Lung (tissue), 11 donors: ENCODE measurements at regions not wholly inside any gene's neighbourhood (a gene's known extent, or its start where the extent isn't known, plus 50 kb on each side); places are given as distances from the start of the nearest gene placed in this dataset.
"Not testable (repeated sequence)": the region's sequence is repeated elsewhere in the genome, so short reads cannot be mapped to it uniquely, and the experiment has no call there.

ENCODE experiments used
- ATAC-seq: fragments of 200-7000 bp; cut with Tn5 transposase; one replicate; pipeline ENCODE4 v1.9.1; 2020; ENCODE audit warnings: moderate number of reproducible peaks; ENCODE audit not compliant: insufficient read depth, low FRiP score
- DNase-seq, 3 donors: peaks; one replicate each; pipeline ENCODE4 v3.0.0-alpha.2; 2013 to 2017
- H3K27ac ChIP-seq, 2 donors: one replicate each; pipeline ENCODE4 v1.5.1; 2013; ENCODE audit warnings: mild to moderate bottlenecking in 2 of 2, moderate library complexity in 2 of 2, control low read depth in 1 of 2, inconsistent platforms in 1 of 2, low read depth in 1 of 2, low read length in 1 of 2
- H3K27me3 ChIP-seq, 3 donors: one replicate each; pipeline ENCODE4 v1.5.1; 2013; ENCODE audit warnings: low read length in 2 of 3; ENCODE audit not compliant: control insufficient read depth in 3 of 3, insufficient read depth in 3 of 3
- H3K36me3 ChIP-seq, 4 donors: one replicate each; pipeline ENCODE4 v1.5.1; 2013; ENCODE audit warnings: low read length in 4 of 4, mild to moderate bottlenecking in 1 of 4, moderate library complexity in 1 of 4; ENCODE audit not compliant: control insufficient read depth in 4 of 4, insufficient read depth in 4 of 4
- H3K4me1 ChIP-seq, 5 donors: one replicate each; pipeline ENCODE4 v1.5.1; 2013; ENCODE audit warnings: low read length in 5 of 5, mild to moderate bottlenecking in 2 of 5, moderate library complexity in 1 of 5; ENCODE audit not compliant: control insufficient read depth in 5 of 5, insufficient read depth in 5 of 5
- H3K4me3 ChIP-seq: one replicate; pipeline ENCODE4 v1.5.1; 2013; ENCODE audit warnings: mild to moderate bottlenecking, control low read depth, moderate library complexity
- H3K9ac ChIP-seq, 2 donors: one replicate each; pipeline ENCODE4 v1.5.1; 2013; ENCODE audit warnings: low read length in 2 of 2, control low read depth in 1 of 2; ENCODE audit not compliant: insufficient read depth in 1 of 2
- H3K9me3 ChIP-seq, 4 donors: one replicate each; pipeline ENCODE4 v1.5.1; 2013; ENCODE audit warnings: low read length in 3 of 4, mild to moderate bottlenecking in 1 of 4, moderate library complexity in 1 of 4; ENCODE audit not compliant: control insufficient read depth in 4 of 4, insufficient read depth in 3 of 4
- WGBS, 2 donors: extraction: QIAGEN DNeasy Blood & Tissue Kit; methylation state at CpG; one replicate each; pipeline ENCODE4 v1.1.7; 2013; 5-methylcytosine and 5-hydroxymethylcytosine counted together
- TF ChIP-seq, protein P1 (sequence below): IDR thresholded peaks from 2 replicates; pipeline ENCODE4 v1.5.1; 2012; ENCODE audit warnings: mild to moderate bottlenecking; ENCODE audit errors: control extremely low read depth, extremely low read depth
- donor health status: control.
- donor health status: control.
- donor health status: Bipolar disorder and iron deficiency.
- donor health status: healthy.
- donor health status: DM: yes; HTN: yes; CAD: no.

DNA sequence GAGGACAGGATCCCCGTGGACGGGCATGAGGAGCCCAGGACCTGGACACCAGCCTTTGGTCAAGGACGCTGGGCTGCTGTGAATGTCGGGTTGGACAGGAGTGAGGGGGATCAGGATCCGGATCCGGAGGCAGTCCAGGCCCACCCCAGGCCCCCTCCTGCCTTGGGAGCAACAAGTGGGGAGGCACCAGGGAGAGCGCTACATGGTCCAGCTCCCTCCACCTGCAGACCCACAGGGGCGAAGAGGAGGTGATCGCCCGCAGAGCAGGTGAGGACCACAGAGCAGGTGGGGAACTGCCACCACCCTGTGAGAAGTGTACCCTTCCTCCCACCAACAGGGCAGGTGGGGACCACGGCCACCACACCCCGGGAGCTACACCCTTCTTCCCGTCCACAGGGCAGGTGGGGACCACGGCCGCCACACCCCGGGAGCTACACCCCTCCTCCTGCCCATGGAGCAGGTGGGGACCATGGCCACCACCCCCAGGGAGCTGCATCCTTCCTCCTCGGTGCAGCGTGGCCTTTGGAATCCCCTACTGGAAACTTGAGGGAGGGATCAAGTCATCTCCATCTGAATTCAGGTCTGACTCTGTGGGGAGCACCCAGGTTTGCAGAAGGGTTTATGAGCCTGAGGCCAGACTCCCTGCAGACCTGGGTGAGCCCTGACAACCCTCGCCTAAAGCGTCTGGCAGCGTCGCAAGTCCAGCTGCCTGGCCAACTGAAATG is 141.0 kb downstream of the BRD1 start:
- WGBS, 2 donors, result 88 to 93% methylated on average over 22 of the region's 22 CpGs
- no peaks in the 10 kb centered on the region for H3K36me3 ChIP-seq
- no peak overlapping the region for H3K9ac ChIP-seq
- no peaks in the 10 kb centered on the region for H3K4me1 ChIP-seq
- H3K27me3 ChIP-seq, result peaks cover 0 to 8% (median 6%) of the 10 kb centered on the region in 3 donors
- peaks cover 0 to 7% (median 1%) of the 10 kb centered on the region in 4 donors for H3K9me3 ChIP-seq
- no peak for DNase-seq
- H3K27ac ChIP-seq, result no peak overlapping the region
- no peak for ATAC-seq
- H3K4me3 ChIP-seq, result no peak overlapping the region
- TF ChIP-seq, protein P1, sequence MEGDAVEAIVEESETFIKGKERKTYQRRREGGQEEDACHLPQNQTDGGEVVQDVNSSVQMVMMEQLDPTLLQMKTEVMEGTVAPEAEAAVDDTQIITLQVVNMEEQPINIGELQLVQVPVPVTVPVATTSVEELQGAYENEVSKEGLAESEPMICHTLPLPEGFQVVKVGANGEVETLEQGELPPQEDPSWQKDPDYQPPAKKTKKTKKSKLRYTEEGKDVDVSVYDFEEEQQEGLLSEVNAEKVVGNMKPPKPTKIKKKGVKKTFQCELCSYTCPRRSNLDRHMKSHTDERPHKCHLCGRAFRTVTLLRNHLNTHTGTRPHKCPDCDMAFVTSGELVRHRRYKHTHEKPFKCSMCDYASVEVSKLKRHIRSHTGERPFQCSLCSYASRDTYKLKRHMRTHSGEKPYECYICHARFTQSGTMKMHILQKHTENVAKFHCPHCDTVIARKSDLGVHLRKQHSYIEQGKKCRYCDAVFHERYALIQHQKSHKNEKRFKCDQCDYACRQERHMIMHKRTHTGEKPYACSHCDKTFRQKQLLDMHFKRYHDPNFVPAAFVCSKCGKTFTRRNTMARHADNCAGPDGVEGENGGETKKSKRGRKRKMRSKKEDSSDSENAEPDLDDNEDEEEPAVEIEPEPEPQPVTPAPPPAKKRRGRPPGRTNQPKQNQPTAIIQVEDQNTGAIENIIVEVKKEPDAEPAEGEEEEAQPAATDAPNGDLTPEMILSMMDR, result no peak

DNA sequence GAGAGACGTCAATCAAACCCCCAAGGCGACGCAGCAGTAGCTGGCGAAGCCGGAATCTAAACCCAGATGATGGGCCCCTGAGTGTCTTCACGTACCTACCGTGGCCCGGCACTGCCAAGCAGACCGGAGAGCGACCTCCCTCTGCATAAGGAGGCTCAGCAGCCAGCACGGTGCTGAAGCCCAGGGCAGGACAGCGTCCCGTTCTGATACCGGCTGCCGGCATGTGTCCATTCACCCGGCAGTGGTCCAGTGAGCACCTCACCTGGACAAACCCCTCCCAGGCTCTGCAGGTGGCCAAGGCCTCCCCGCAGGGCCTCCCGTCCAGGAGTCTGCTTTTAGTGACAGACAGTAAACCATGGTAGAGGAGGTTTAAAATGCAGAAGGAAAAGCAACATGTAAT is 142.0 kb downstream of the BRD1 start:
- TF ChIP-seq, protein P1, result no peak
- no peak for ATAC-seq
- Histone ChIP-seq H3K9ac (no peak overlapping the region), H3K4me1 (no peaks in the 10 kb centered on the region), H3K36me3 (no peaks in the 10 kb centered on the region), H3K27me3 (peaks cover 0 to 8% (median 6%) of the 10 kb centered on the region in 3 donors), H3K27ac (no peak overlapping the region), H3K9me3 (no peaks in the 10 kb centered on the region), H3K4me3 (no peak overlapping the region)
- WGBS, 2 donors, result 80 to 88% methylated on average over 18 of the region's 18 CpGs
- DNase-seq, result no peak

DNA sequence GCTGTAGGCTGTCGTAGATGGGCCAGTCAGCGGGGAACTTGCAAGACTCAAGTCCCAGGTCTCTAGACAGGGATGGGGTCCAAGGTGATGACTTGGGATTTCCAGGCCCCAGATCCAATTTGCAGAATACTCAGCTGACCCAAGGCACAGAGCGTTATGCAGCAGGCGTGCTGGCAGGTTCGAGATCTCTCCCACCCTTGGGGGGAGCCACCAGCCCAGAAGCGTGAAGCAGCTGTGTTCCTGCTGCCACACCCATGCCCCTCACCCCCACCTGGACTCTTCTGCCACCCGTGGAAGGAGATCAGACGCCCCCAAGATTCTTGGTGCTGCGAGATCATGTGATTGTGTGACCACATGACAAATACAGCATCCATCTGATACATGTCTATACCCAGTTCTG is 142.6 kb downstream of the BRD1 start:
- H3K27me3 ChIP-seq, result peaks cover 0 to 10% (median 6%) of the 10 kb centered on the region in 3 donors
- no peak for DNase-seq
- TF ChIP-seq, protein P1, result no peak
- no peaks in the 10 kb centered on the region for H3K9me3 ChIP-seq
- WGBS, 2 donors, result 81 to 85% methylated on average over 9 of the region's 9 CpGs
- ATAC-seq, result no peak
- no peak overlapping the region for H3K27ac ChIP-seq
- H3K4me1 ChIP-seq, result no peaks in the 10 kb centered on the region
- no peak overlapping the region for H3K4me3 ChIP-seq
- H3K9ac ChIP-seq, result no peak overlapping the region
- no peaks in the 10 kb centered on the region for H3K36me3 ChIP-seq

DNA sequence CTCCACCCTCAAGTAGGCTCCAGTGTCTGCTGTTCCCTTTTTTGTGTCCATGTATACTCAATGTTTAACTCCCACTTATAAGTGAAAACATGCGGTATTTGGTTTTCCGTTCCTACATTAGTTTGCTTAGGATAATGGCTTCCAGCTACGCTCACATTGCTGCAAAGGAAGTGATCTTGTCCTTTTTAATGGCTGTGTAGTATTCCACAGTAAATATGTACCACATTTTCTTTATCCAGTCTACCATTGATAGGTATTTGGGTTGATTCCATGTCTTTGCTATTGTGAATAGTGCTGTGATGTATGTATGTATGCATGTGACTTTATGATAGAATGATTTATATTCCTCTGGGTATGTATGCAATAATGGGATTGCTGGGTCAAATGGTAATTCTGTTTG is 144.6 kb downstream of the BRD1 start:
- no peaks in the 10 kb centered on the region for H3K36me3 ChIP-seq
- H3K27ac ChIP-seq, result no peak overlapping the region
- TF ChIP-seq, protein P1, result no peak
- WGBS, 2 donors, result 92 to 98% methylated on average over 3 of the region's 3 CpGs
- DNase-seq (no peak), ATAC-seq (no peak)
- peaks cover 6 to 30% (median 10%) of the 10 kb centered on the region in 3 donors for H3K27me3 ChIP-seq
- no peaks in the 10 kb centered on the region for H3K9me3 ChIP-seq
- H3K4me1 ChIP-seq, result no peaks in the 10 kb centered on the region
- H3K9ac ChIP-seq, result no peak overlapping the region
- no peak overlapping the region for H3K4me3 ChIP-seq

DNA sequence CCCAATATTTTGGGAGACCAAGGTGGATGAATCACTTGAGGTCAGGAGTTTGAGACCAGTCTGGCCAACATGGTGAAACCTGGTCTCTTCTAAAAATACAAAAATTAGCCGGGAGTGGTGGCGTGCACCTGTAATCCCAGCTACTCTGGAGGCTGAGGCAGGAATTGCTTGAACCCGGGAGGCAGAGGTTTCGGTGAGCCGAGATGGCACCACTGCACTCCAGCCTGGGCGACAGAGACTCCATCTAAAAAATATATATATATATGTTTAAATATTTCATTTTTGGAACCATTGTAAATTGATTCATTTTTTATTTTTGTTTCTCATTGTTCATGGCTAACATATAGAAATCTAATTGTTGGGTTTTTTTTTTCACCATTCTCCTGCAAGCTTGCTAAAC is 146.9 kb downstream of the BRD1 start:
- not testable (repeated sequence) for H3K9me3 ChIP-seq, ATAC-seq, H3K4me1 ChIP-seq, H3K27ac ChIP-seq, H3K36me3 ChIP-seq, DNase-seq, H3K9ac ChIP-seq, H3K4me3 ChIP-seq
- peaks cover 6 to 47% (median 10%) of the 10 kb centered on the region in 3 donors for H3K27me3 ChIP-seq
- WGBS, 2 donors, result 95 to 96% methylated on average over 6 of the region's 6 CpGs
